Ascending aorta (tissue), 2 donors: ENCODE measurements at regions not wholly inside any gene's neighbourhood (a gene's known extent, or its start where the extent isn't known, plus 50 kb on each side); places are given as distances from the start of the nearest gene placed in this dataset.

Experiments used
- DNase-seq, 2 donors: peaks; one replicate each; pipeline ENCODE4 v3.0.0-alpha.2; 2019; ENCODE audit warnings: low spot score in 2 of 2
- H3K27ac ChIP-seq, 2 donors: fragments of 200-600 bp; sonication (generic); one replicate each; pipeline ENCODE4 v1.5.1; 2016 to 2017; ENCODE audit warnings: mild to moderate bottlenecking in 1 of 2
- H3K27me3 ChIP-seq: fragments of 200-600 bp; sonication (generic); one replicate; pipeline ENCODE4 v1.5.1; 2017
- H3K36me3 ChIP-seq, 2 donors: fragments of 200-600 bp; sonication (generic); one replicate each; pipeline ENCODE4 v1.5.1; 2016
- H3K4me1 ChIP-seq, 2 donors: fragments of 200-600 bp; sonication (generic); one replicate each; pipeline ENCODE4 v1.5.1; 2016 to 2017; ENCODE audit warnings: mild to moderate bottlenecking in 1 of 2
- H3K4me3 ChIP-seq, 2 donors: fragments of 200-600 bp; sonication (generic); one replicate each; pipeline ENCODE4 v1.5.1; 2016 to 2017; ENCODE audit warnings: mild to moderate bottlenecking in 1 of 2
- H3K9me3 ChIP-seq, 2 donors: fragments of 200-600 bp; sonication (generic); one replicate each; pipeline ENCODE4 v1.5.1; 2016
- intact Hi-C: fragments of 100-400 bp; cut with DNase I; formaldehyde crosslinking; loops from one replicate; pipeline ENCODE4 v1.15.1; 2023
- TF ChIP-seq, protein P1 (sequence below), 3 experiments: fragments of 200-600 bp in 2 of 3; fragments of 450-650 bp in 1 of 3; sonication (generic) in 2 of 3; IDR thresholded peaks; one replicate each; pipeline ENCODE4 v1.5.1; 2016 to 2019; ENCODE audit warnings: antibody characterized with exemption in 3 of 3, mild to moderate bottlenecking in 1 of 3, moderate library complexity in 1 of 3

DNA sequence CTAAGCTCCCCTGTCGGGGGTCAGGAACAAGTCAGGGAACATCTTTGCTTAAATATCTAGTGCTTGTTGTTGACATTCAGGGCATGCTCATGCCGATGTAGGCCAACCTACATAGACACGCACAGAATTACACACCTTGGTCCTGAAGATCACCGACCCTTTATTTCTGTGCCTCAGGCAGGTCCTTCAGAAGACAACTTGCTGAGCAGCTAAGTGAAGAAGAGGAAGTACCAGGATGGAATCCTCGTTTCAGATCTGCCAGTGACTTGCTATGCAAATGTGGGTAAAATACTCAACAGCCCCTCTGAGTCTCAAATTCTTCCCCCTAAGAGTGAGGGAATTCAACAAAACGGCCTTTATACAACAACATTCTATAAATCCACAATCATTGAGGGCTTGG is 494.7 kb downstream of the BCL11A start:
- Histone ChIP-seq H3K9me3 (no peaks in the 10 kb centered on the region), H3K4me3 (no peak overlapping the region), H3K27me3 (no peaks in the 10 kb centered on the region), H3K4me1 (no peaks in the 10 kb centered on the region), H3K36me3 (no peaks in the 10 kb centered on the region), H3K27ac (no peak overlapping the region)
- TF ChIP-seq, protein P1, sequence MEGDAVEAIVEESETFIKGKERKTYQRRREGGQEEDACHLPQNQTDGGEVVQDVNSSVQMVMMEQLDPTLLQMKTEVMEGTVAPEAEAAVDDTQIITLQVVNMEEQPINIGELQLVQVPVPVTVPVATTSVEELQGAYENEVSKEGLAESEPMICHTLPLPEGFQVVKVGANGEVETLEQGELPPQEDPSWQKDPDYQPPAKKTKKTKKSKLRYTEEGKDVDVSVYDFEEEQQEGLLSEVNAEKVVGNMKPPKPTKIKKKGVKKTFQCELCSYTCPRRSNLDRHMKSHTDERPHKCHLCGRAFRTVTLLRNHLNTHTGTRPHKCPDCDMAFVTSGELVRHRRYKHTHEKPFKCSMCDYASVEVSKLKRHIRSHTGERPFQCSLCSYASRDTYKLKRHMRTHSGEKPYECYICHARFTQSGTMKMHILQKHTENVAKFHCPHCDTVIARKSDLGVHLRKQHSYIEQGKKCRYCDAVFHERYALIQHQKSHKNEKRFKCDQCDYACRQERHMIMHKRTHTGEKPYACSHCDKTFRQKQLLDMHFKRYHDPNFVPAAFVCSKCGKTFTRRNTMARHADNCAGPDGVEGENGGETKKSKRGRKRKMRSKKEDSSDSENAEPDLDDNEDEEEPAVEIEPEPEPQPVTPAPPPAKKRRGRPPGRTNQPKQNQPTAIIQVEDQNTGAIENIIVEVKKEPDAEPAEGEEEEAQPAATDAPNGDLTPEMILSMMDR (IDR thresholded peaks at IDR 0.05) = no peak
- intact Hi-C loops = no loop called here
- DNase-seq = no peak

DNA sequence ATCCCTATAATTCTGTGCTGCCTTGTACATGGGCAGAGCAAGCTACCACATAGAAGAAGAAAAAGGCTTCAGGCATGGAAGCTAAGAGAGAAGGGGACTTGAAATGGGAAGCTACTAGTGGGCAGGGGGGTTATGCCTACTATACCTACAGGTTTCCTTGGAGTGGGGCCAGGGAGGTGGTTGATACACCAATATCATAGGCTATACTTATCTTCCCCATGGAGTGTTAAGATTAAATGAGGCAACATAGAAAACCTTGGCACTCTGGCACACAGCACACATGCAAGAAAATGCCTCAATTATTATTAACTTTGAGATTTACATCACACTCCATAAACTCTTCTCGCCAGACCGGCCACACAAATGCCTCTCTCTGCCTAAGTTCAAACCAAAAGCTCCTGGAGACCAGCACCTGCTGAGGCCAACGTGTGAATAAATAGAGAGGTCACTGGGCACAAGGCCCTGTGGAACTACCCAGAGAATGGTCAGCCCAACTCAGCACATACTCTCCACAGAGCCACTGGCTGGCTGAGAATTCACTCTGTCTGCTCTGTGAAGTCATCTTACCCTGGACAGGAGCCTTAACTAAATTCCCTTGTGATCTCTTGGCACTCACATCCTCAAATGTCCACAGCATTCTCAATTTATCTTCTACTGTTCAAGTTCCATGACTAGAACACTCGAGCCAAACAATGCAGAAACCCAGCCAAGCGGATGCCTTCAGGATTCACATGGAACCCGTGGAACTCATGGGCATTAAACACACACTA is 498.7 kb downstream of the BCL11A start:
- intact Hi-C loops = no loop called here
- H3K9me3 ChIP-seq = no peaks in the 10 kb centered on the region
- H3K4me1 ChIP-seq = no peaks in the 10 kb centered on the region
- H3K4me3 ChIP-seq = no peak overlapping the region
- H3K27me3 ChIP-seq = no peaks in the 10 kb centered on the region
- TF ChIP-seq, protein P1 (IDR thresholded peaks at IDR 0.05) = no peak
- no peak for DNase-seq
- H3K36me3 ChIP-seq = no peaks in the 10 kb centered on the region
- H3K27ac ChIP-seq = no peak overlapping the region

DNA sequence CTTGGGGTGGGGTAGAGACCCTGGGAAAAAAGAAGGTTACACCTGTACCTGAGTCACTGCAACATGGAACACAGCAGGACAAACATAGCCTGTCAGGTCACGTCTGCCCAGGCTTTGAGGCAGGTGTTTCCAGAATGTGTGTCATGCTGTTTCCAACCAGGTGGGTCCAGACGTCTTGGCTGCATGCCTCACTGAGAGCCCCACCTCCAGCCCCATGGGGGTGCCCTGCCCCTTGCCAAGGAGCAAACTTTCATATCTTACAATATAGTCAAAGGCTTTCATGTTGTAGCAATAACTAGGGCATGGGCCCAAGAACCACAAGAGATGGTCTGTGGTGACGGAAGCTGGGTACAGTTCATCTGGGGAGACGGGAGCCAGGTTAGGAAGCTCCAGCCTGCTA is 499.7 kb downstream of the BCL11A start:
- TF ChIP-seq, protein P1 (IDR thresholded peaks at IDR 0.05) = no peak
- no peak for DNase-seq
- Histone ChIP-seq H3K4me3 (no peak overlapping the region), H3K27me3 (no peaks in the 10 kb centered on the region), H3K9me3 (no peaks in the 10 kb centered on the region), H3K36me3 (no peaks in the 10 kb centered on the region), H3K4me1 (no peaks in the 10 kb centered on the region), H3K27ac (no peak overlapping the region)
- intact Hi-C loops = no loop called here

DNA sequence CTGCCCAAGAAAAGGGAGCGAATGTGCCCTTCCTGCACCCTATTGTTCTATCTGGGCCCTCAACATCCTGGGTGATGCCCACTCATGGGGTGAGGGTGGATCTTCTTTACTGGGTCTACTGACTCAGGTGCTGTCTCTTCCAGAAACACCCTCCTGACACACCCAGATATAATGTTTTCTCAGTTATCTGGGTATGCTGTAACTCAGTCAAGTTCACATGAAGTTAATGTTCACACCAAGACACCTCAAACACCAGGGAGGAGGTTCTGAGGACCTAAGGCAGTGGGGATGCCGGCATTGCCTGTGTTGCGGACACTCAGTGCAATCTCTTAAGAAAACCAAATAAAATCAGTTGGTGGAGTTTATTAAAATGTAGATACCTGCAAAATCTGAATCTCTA is 500.9 kb downstream of the BCL11A start:
- TF ChIP-seq, protein P1 (IDR thresholded peaks at IDR 0.05) = no peak
- DNase-seq = no peak
- Histone ChIP-seq H3K36me3 (no peaks in the 10 kb centered on the region), H3K9me3 (no peaks in the 10 kb centered on the region), H3K27ac (no peak overlapping the region), H3K4me1 (no peaks in the 10 kb centered on the region), H3K27me3 (no peaks in the 10 kb centered on the region), H3K4me3 (no peak overlapping the region)
- intact Hi-C loops = no loop called here

DNA sequence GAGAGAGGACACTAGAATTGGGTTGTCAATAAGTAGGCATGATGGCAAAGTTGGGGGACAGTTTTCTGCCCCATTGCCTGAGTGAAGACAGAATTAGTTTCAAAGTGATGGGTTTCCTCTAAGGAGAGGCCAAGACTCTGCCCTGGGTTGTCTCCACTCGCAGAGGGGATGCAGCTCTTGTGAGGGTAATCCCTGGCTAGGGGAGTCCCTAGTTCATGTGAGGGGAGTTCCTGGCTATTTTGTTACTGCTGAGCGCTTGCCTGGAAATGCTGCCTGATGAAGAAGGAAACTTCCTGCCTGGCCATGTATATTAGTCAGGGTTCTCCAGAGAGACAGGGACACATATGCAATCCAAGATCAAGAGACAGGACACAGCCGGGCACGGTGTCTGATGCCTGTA is 501.5 kb downstream of the BCL11A start:
- TF ChIP-seq, protein P1 (IDR thresholded peaks at IDR 0.05) = no peak
- Histone ChIP-seq H3K27ac (no peak overlapping the region), H3K4me1 (no peaks in the 10 kb centered on the region), H3K9me3 (no peaks in the 10 kb centered on the region), H3K4me3 (no peak overlapping the region), H3K36me3 (no peaks in the 10 kb centered on the region), H3K27me3 (no peaks in the 10 kb centered on the region)
- DNase-seq = no peak
- intact Hi-C loops = no loop called here
